Right lobe of liver (tissue), 4 donors: ENCODE measurements at regions not wholly inside any gene's neighbourhood (a gene's known extent, or its start where the extent isn't known, plus 50 kb on each side); places are given as distances from the start of the nearest gene placed in this dataset.

Experiments used
- POLR2A ChIP-seq: fragments of 450-650 bp; IDR thresholded peaks from one replicate; pipeline ENCODE4 v1.6.1; 2017; ENCODE audit warnings: antibody characterized with exemption, mild to moderate bottlenecking
- TF ChIP-seq, protein P1 (sequence below), 4 donors: fragments of 200-600 bp in 3 of 4; fragments of 450-650 bp in 1 of 4; IDR thresholded peaks; one replicate each; pipeline versions ENCODE4 v1.5.1 to v1.8.0; 2016 to 2022; ENCODE audit warnings: antibody characterized with exemption in 4 of 4, mild to moderate bottlenecking in 2 of 4
- donor health status: DM: no; HTN: no; CAD: no.
- donor health status: DM: no; HTN: no; CAD: no.
- donor health status: DM: no; HTN: yes; CAD: no.

DNA sequence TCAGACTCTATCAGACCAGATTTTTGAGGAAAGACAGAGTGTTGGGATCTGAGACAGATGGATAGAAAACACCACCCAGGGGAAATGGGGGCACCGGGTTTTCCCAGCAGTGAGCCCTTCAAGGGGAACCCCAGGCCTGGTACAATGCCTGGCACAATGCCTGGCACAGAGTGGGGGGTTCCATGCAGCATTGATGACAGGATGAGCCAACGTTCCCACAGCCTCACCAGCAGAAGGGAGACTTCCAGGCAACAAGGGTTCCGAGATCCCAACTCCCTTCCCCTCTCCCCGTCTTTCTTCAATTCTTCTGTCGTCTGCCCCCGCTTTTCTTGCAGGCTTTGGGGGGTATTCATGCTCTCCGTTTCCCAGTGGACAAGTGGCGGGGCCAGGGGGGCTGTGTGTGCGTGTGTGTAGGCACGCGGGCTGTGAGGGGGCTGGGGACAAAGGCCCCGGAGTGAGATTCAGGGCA lies 132.1 kb upstream of the HAAO start:
- TF ChIP-seq, protein P1, sequence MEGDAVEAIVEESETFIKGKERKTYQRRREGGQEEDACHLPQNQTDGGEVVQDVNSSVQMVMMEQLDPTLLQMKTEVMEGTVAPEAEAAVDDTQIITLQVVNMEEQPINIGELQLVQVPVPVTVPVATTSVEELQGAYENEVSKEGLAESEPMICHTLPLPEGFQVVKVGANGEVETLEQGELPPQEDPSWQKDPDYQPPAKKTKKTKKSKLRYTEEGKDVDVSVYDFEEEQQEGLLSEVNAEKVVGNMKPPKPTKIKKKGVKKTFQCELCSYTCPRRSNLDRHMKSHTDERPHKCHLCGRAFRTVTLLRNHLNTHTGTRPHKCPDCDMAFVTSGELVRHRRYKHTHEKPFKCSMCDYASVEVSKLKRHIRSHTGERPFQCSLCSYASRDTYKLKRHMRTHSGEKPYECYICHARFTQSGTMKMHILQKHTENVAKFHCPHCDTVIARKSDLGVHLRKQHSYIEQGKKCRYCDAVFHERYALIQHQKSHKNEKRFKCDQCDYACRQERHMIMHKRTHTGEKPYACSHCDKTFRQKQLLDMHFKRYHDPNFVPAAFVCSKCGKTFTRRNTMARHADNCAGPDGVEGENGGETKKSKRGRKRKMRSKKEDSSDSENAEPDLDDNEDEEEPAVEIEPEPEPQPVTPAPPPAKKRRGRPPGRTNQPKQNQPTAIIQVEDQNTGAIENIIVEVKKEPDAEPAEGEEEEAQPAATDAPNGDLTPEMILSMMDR (IDR thresholded peaks at IDR 0.05), result no peak
- TF ChIP-seq POLR2A, result no peak
